IPS-18c (cell line): ENCODE measurements at regions not wholly inside any gene's neighbourhood (a gene's known extent, or its start where the extent isn't known, plus 50 kb on each side); places are given as distances from the start of the nearest gene placed in this dataset.

Experiments
- H3K4me3 ChIP-seq: 2 replicates; pipeline ENCODE4 v1.7.0; 2013; ENCODE audit warnings: low read depth, mild to moderate bottlenecking, low read length, moderate library complexity; ENCODE audit not compliant: insufficient read depth
- H3K9me3 ChIP-seq: one replicate; pipeline ENCODE4 v1.6.1; 2013; ENCODE audit warnings: mild to moderate bottlenecking, low read length, moderate library complexity; ENCODE audit not compliant: control insufficient read depth, insufficient read depth

DNA sequence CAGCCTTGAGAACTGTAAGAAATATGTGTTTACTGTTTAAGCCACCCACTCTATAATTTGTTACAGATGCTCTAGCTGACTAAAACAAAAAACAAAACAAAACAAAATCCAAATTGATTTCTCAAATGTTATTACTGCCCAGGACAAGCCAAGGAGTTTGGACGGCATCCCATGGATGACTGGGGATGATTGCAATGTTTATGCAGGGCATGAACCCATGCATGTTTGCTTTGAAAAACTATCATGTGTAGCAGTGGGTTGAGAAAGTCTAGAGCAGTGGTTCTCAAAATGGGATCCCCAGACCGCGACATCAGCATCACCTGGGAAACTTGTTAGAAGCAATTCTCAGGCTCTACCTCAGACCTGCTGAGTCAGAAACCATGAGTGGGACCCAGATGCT, 223.2 kb upstream of the PSMD7 start:
- Histone ChIP-seq H3K4me3 (no peak overlapping the region), H3K9me3 (peaks cover 4% of the 10 kb centered on the region)

- peaks cover 4% of the 10 kb centered on the region for H3K9me3 ChIP-seq
- no peak overlapping the region for H3K4me3 ChIP-seq
These were observed 224.5 kb upstream of the PSMD7 start for GRCh38 chr16:74071996-74072535.

- H3K9me3 ChIP-seq: peaks cover 2% of the 10 kb centered on the region
- no peak overlapping the region for H3K4me3 ChIP-seq
These were observed 226.4 kb upstream of the PSMD7 start for GRCh38 chr16:74070237-74070636.

DNA sequence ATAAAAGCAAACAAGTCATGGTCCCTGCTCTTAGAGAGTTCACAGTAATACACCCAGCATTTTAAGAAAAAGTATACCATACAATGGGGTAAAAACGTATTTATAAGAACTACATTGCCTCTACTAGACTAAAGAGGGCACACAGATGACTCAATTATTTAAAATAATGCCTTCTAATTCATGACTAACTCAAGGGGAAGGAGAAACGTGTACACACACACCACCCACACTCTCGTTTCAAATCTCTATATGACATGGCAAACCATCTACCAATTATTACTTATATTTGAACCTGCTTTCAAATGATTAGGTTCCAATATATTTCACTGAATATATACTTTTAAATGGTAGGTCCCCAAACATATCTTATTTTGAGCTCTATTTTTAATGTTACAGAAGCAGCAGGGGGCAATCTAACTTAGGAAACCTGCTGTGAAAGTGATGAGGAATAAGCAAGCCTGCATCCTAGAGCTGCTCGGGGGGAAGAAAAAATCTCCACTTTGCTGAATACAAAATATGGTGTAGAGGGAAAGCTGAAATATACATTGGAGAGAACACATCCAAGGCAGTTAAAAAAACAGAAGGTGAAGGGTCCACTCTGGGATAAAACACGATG, 232.4 kb upstream of the PSMD7 start:
- no peak overlapping the region for H3K4me3 ChIP-seq
- H3K9me3 ChIP-seq: peaks cover 2% of the 10 kb centered on the region

DNA sequence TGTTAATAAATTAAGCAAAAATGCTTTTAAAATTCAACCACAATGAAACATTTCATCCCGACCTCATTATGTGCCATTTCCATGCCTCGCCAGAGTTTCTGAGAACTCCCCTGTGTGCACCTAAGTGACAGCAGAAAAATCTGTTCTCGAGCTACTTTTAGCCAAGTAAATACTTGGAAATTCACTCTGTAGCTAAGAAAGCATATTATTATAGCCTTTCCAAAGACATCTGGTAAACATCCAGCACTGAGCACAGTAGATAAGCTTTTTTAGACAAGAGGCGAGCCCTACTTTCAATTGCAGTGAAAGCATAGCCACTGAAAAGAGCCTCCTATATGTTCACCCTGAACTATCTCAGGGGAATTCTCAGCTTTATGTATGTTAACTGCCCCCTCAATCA, 242.8 kb upstream of the PSMD7 start:
- no peak overlapping the region for H3K4me3 ChIP-seq
- peaks cover 7% of the 10 kb centered on the region for H3K9me3 ChIP-seq

DNA sequence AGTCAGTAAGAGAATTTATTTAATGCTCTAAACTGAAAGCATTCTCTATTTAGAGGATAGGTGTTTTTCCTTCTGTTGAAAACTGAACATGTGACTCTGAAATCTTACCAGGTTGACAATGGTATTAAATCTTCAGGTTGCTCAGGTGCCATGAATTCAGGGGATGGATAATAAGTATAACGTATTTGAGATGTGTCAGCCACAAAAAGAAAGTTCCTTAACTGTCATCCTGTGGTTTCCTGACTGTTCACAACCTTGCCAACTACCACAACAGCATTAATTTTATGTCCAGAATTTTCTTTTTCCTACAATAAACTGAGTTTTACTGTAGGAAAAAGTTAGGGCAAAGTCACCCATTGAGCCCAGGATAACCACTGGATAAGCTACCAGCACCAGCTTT, 243.3 kb upstream of the PSMD7 start:
- H3K4me3 ChIP-seq: no peak overlapping the region
- H3K9me3 ChIP-seq: peaks cover 3% of the 10 kb centered on the region

DNA sequence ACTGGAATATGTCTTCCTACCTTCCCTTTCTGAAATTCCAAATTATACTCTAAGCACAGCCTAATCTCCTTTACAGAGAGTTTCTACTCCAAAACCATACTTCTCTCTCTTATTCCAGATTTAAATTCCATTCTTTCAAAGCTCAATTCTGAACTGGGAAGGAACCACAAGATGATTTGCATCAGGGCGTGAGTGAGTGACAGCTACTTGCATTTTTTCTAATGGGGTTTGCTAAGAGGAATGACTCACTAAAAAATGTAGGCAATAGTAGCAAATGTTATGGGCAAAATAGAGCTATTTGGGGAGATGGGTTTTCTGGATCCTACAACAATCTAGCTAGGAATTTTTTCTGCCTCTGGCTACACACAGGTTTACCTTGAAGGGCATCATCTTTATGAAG, 244.6 kb upstream of the PSMD7 start:
- no peak overlapping the region for H3K4me3 ChIP-seq
- H3K9me3 ChIP-seq: peaks cover 3% of the 10 kb centered on the region

DNA sequence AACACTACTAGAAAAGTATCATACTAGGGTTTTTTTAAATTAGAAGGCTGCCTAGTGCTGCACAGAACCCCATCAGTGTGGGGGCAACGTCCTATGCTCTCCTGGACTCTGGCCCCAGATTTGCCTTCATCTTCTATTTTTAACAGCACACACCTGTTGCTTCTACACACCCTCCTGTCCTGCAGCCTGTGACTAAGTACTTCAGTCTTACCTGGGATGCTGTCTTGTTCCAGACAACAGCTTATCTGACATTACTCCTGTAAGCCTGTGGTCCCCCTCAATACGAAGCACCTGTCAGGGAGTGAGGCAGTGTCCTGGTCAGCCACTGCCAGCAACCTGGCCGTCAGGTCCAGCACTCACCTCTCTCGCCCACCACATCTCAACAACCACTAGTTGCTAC, 247.6 kb upstream of the PSMD7 start:
- Histone ChIP-seq H3K9me3 (no peaks in the 10 kb centered on the region), H3K4me3 (no peak overlapping the region)

DNA sequence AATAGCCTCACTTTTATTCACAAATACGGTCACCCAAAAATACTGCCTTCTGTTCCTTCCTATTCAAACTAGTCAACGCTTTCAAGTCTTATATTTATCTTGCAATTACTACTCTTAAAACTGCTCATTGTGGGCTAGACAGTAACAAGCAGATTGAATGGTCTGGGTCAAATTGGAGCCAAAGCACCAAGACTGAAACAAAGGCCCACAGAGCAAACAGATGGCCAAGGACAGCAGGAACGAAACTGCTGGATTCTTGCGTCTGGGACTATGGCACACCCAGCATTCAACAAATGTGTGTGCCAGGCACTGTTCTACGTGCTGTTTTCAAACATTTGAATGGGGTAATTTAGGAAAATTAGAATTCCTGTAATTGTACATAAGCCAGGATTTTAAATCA, 250.1 kb upstream of the PSMD7 start:
- Histone ChIP-seq H3K9me3 (no peaks in the 10 kb centered on the region), H3K4me3 (no peak overlapping the region)

DNA sequence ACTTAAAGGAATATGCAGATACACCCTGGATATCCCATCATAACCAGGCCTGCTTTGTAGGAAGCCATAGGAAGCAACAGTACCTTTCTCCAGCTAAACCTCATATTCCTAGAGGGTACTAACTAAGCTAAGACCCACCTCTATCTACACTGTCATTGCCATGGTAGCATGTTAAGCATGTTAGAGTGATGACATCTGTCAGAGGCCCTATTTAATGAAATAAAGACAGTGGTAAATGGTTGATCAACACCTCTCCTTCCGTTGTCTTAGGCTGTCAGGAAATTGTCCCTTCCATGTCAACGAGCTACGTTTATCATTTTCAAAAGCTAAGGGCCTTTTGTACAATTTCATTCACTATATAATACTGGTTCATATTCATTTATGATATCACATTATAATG, 251.1 kb upstream of the PSMD7 start:
- no peaks in the 10 kb centered on the region for H3K9me3 ChIP-seq
- H3K4me3 ChIP-seq: no peak overlapping the region

GRCh38 chr16:74035816-74036215, 260.8 kb upstream of the PSMD7 start:
- Histone ChIP-seq H3K9me3 (no peaks in the 10 kb centered on the region), H3K4me3 (no peak overlapping the region)

- H3K4me3 ChIP-seq: no peak overlapping the region
- H3K9me3 ChIP-seq: no peaks in the 10 kb centered on the region
These were observed 261.8 kb upstream of the PSMD7 start for GRCh38 chr16:74034862-74035261.

DNA sequence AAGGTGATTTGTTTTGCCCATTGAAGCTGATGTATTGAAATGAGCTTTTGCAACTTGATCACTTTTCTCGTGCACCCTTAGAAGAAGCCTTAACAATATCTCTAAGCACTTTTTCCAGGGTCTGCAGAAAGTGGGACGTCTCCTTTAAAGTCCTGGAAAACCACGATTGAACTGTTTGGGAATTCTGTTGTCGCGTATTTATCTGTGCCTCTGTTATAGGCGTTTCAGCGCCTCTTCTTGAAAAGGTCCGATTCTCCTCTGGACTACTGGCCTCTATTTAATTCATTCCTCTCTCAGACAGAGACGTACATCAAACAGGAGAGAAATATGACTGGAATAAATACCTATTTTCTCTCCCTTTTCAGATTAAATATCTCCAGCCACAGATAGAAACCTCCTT, 262.4 kb upstream of the PSMD7 start:
- no peaks in the 10 kb centered on the region for H3K9me3 ChIP-seq

GRCh38 chr16:74033441-74033995, 263.1 kb upstream of the PSMD7 start:
- no peak overlapping the region for H3K4me3 ChIP-seq
- no peaks in the 10 kb centered on the region for H3K9me3 ChIP-seq

More for the DNA sequence above, 262.4 kb upstream of the PSMD7 start:
- no peak overlapping the region for H3K4me3 ChIP-seq

- H3K4me3 ChIP-seq: no peak overlapping the region
These were observed 265.1 kb upstream of the PSMD7 start for GRCh38 chr16:74031551-74031950.

GRCh38 chr16:74030000-74030706, 266.5 kb upstream of the PSMD7 start:
- Histone ChIP-seq H3K9me3 (no peaks in the 10 kb centered on the region), H3K4me3 (no peak overlapping the region)

More at GRCh38 chr16:74031551-74031950, 265.1 kb upstream of the PSMD7 start:
- no peaks in the 10 kb centered on the region for H3K9me3 ChIP-seq

- Histone ChIP-seq H3K4me3 (no peak overlapping the region), H3K9me3 (no peaks in the 10 kb centered on the region)
These were observed 267.4 kb upstream of the PSMD7 start for GRCh38 chr16:74029115-74029792.
